KMS-11 (cell line): ENCODE measurements at regions not wholly inside any gene's neighbourhood (a gene's known extent, or its start where the extent isn't known, plus 50 kb on each side); places are given as distances from the start of the nearest gene placed in this dataset.

Experiments used
- H2AFZ ChIP-seq: fragments of 200-600 bp; sonication (generic); 2 replicates; pipeline ENCODE4 v1.6.1; 2016; ENCODE audit warnings: antibody characterized with exemption, mixed run types, low read depth
- H3K27ac ChIP-seq: fragments of 200-600 bp; sonication (generic); 2 replicates; pipeline ENCODE4 v1.6.1; 2016; ENCODE audit warnings: mild to moderate bottlenecking, mixed run types
- H3K27me3 ChIP-seq: fragments of 200-600 bp; sonication (generic); 2 replicates; pipeline ENCODE4 v1.6.1; 2017; ENCODE audit warnings: mild to moderate bottlenecking, low read depth, mixed run types, moderate library complexity; ENCODE audit not compliant: insufficient read depth
- H3K36me3 ChIP-seq: fragments of 200-600 bp; sonication (generic); 2 replicates; pipeline ENCODE4 v1.6.1; 2017; ENCODE audit warnings: mild to moderate bottlenecking, mixed run types; ENCODE audit not compliant: insufficient read depth
- H3K4me1 ChIP-seq: fragments of 200-600 bp; sonication (generic); 2 replicates; pipeline ENCODE4 v1.6.1; 2016; ENCODE audit warnings: mild to moderate bottlenecking, low read depth, mixed run types; ENCODE audit not compliant: poor library complexity, severe bottlenecking
- H3K4me2 ChIP-seq: fragments of 200-600 bp; sonication (generic); 2 replicates; pipeline ENCODE4 v1.7.0; 2016; ENCODE audit warnings: mild to moderate bottlenecking, mixed run types
- H3K4me3 ChIP-seq: fragments of 200-600 bp; sonication (generic); IDR thresholded peaks from 2 replicates; pipeline ENCODE4 v1.6.1; 2017; ENCODE audit warnings: low read depth, low read length, mixed read lengths; ENCODE audit not compliant: insufficient read depth
- H3K79me2 ChIP-seq: fragments of 200-600 bp; sonication (generic); 2 replicates; pipeline ENCODE4 v1.6.1; 2016; ENCODE audit warnings: low read depth, mixed run types; ENCODE audit not compliant: insufficient read depth
- H3K9ac ChIP-seq: fragments of 200-600 bp; sonication (generic); 2 replicates; pipeline ENCODE4 v1.6.1; 2016; ENCODE audit warnings: mild to moderate bottlenecking, mixed run types
- H4K20me1 ChIP-seq: fragments of 200-600 bp; sonication (generic); 2 replicates; pipeline ENCODE4 v1.6.1; 2016; ENCODE audit warnings: mild to moderate bottlenecking, mixed run types; ENCODE audit not compliant: insufficient read depth
- TF ChIP-seq, protein P1 (sequence below): fragments of 200-600 bp; sonication (generic); conservative IDR thresholded peaks from 2 replicates; pipeline ENCODE4 v1.6.1; 2017; ENCODE audit warnings: low read depth, mild to moderate bottlenecking, antibody characterized with exemption, low read length, moderate library complexity, mixed read lengths

GRCh38 chr10:55048830-55049498, 247.9 kb upstream of the PCDH15 start:
- no peak overlapping the region for H3K4me2 ChIP-seq
- TF ChIP-seq, protein P1, sequence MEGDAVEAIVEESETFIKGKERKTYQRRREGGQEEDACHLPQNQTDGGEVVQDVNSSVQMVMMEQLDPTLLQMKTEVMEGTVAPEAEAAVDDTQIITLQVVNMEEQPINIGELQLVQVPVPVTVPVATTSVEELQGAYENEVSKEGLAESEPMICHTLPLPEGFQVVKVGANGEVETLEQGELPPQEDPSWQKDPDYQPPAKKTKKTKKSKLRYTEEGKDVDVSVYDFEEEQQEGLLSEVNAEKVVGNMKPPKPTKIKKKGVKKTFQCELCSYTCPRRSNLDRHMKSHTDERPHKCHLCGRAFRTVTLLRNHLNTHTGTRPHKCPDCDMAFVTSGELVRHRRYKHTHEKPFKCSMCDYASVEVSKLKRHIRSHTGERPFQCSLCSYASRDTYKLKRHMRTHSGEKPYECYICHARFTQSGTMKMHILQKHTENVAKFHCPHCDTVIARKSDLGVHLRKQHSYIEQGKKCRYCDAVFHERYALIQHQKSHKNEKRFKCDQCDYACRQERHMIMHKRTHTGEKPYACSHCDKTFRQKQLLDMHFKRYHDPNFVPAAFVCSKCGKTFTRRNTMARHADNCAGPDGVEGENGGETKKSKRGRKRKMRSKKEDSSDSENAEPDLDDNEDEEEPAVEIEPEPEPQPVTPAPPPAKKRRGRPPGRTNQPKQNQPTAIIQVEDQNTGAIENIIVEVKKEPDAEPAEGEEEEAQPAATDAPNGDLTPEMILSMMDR: no peak

DNA sequence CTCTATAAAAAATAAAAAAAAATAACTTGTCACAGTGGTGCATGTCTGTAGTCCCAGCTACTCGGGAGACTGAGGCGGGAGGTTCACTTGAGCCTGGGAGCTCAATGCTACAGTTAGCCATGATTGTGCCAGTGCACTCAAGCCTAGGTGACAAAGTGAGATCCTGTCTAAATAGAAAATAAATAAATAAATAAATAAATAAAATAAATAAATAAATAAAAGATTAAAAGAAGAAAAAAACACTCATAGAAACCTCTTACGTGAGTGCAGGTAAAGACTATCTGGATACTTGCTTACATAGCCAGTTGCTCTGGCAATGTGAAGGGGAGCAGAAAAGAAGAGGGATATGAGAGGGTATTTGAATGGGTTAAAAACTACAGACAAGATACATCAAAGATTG, 242.5 kb upstream of the PCDH15 start:
- TF ChIP-seq, protein P1: no peak
- Histone ChIP-seq H3K79me2 (no peaks in the 10 kb centered on the region), H2AFZ (no peak overlapping the region), H3K4me1 (peaks cover 8% of the 10 kb centered on the region), H3K36me3 (no peaks in the 10 kb centered on the region), H4K20me1 (no peaks in the 10 kb centered on the region), H3K4me3 (no peak overlapping the region), H3K9ac (no peak overlapping the region), H3K27ac (no peak overlapping the region), H3K4me2 (no peak overlapping the region), H3K27me3 (0 out of 2 replicates have a peak, but pooled peaks cover 4% of the 10 kb centered on the region)

More at GRCh38 chr10:55048830-55049498, 247.9 kb upstream of the PCDH15 start:
- Histone ChIP-seq H3K4me3 (no peak overlapping the region), H3K27me3 (0 out of 2 replicates have a peak, but pooled peaks cover 4% of the 10 kb centered on the region), H4K20me1 (no peaks in the 10 kb centered on the region), H3K79me2 (no peaks in the 10 kb centered on the region), H3K9ac (no peak overlapping the region), H3K4me1 (peaks cover 17% of the 10 kb centered on the region), H3K36me3 (no peaks in the 10 kb centered on the region), H3K27ac (no peak overlapping the region), H2AFZ (no peak overlapping the region)

DNA sequence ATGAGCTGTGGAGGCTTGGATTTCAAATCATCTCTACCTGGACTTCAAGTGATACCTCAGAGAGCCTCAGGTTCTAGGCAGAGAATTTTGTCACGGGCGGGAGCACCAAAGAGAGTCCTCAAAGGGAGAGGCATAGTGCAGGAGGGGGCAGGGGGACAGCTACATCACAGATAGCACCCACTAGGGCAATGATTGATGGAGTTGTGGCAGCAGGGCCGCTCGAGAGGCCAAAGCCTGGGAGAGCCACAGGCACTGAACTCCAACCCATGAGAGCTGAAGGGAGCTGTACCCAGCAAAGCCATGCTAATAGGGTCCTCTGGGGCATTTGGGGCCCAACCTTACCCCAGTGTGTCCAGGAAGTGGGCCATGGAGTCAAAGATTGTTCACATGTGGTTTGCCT, 232.0 kb upstream of the PCDH15 start:
- H3K4me2 ChIP-seq: no peak overlapping the region
- no peak overlapping the region for H3K4me3 ChIP-seq
- no peak overlapping the region for H2AFZ ChIP-seq
- H3K27me3 ChIP-seq: no peaks in the 10 kb centered on the region
- H3K36me3 ChIP-seq: no peaks in the 10 kb centered on the region
- no peaks in the 10 kb centered on the region for H3K4me1 ChIP-seq
- H3K27ac ChIP-seq: no peak overlapping the region
- no peaks in the 10 kb centered on the region for H4K20me1 ChIP-seq
- TF ChIP-seq, protein P1: no peak
- no peaks in the 10 kb centered on the region for H3K79me2 ChIP-seq
- H3K9ac ChIP-seq: no peak overlapping the region

- Histone ChIP-seq H4K20me1 (no peaks in the 10 kb centered on the region), H3K27ac (peak overlapping the region; percentile 20; the same call in 1 of the 2 replicates), H3K9ac (no peak overlapping the region), H3K79me2 (no peaks in the 10 kb centered on the region), H3K4me2 (peak overlapping the region; percentile 41; the same call in 1 of the 2 replicates), H3K36me3 (no peaks in the 10 kb centered on the region), H2AFZ (peak overlapping the region; percentile 45), H3K4me3 (no peak overlapping the region), H3K27me3 (no peaks in the 10 kb centered on the region), H3K4me1 (peaks cover 53% of the 10 kb centered on the region)
- TF ChIP-seq, protein P1: no peak
Observed at GRCh38 chr10:55024713-55025112, 223.7 kb upstream of the PCDH15 start.
